H1 (cell line): ENCODE measurements at regions not wholly inside any gene's neighbourhood (a gene's known extent, or its start where the extent isn't known, plus 50 kb on each side); places are given as distances from the start of the nearest gene placed in this dataset.

Experiments used
- GABPA ChIP-seq: IDR thresholded peaks from 2 replicates; pipeline ENCODE4 v1.6.1; 2011; ENCODE audit warnings: mild to moderate bottlenecking, low read length, moderate library complexity, borderline replicate concordance; ENCODE audit not compliant: insufficient read depth
- KDM1A ChIP-seq: fragments of 200-600, 300-600 bp; sonication (generic); IDR thresholded peaks from 2 replicates; pipeline ENCODE4 v1.7.1; 2016; ENCODE audit warnings: mild to moderate bottlenecking, low read length, borderline replicate concordance
- KDM5A ChIP-seq: fragments of 200-600 bp; IDR thresholded peaks from 2 replicates; pipeline ENCODE4 v1.7.1; 2012; ENCODE audit warnings: mild to moderate bottlenecking, low read length, inconsistent platforms, mixed read lengths
- MAFK ChIP-seq: IDR thresholded peaks from 2 replicates; pipeline ENCODE4 v1.6.1; 2012; ENCODE audit warnings: low read depth, mild to moderate bottlenecking, improper control_type of control experiment, low read length
- NANOG ChIP-seq: IDR thresholded peaks from 2 replicates; pipeline ENCODE4 v1.6.1; 2011; ENCODE audit warnings: low read length, low read depth, mild to moderate bottlenecking, inconsistent platforms; ENCODE audit not compliant: insufficient read depth, poor library complexity, severe bottlenecking
- POLR2A ChIP-seq, 2 experiments: IDR thresholded peaks; 1 replicate in 1 of 2; 2 replicates in 1 of 2; pipeline ENCODE4 v1.6.1; 2011; ENCODE audit warnings: low read depth in 2 of 2, low read length in 2 of 2, mild to moderate bottlenecking in 2 of 2; ENCODE audit errors: control extremely low read depth in 1 of 2
- POLR2AphosphoS5 ChIP-seq: IDR thresholded peaks from 2 replicates; pipeline ENCODE4 v1.6.1; 2011; ENCODE audit warnings: low read depth, low read length
- RAD21 ChIP-seq, 2 experiments: IDR thresholded peaks in 1 of 2; conservative IDR thresholded peaks in 1 of 2; 2 replicates each; pipeline ENCODE4 v1.6.1; 2011; ENCODE audit warnings: low read depth in 2 of 2, low read length in 2 of 2, improper control_type of control experiment in 1 of 2, inconsistent platforms in 1 of 2, mild to moderate bottlenecking in 1 of 2, moderate library complexity in 1 of 2
- RXRA ChIP-seq: IDR thresholded peaks from 2 replicates; pipeline ENCODE4 v1.6.1; 2011; ENCODE audit warnings: low read depth, mild to moderate bottlenecking, low read length, moderate library complexity; ENCODE audit not compliant: insufficient read depth
- SAP30 ChIP-seq: fragments of 300-600 bp; sonication (generic); IDR thresholded peaks from 2 replicates; pipeline ENCODE4 v1.7.1; 2012; ENCODE audit warnings: low read length, moderate library complexity, mild to moderate bottlenecking, inconsistent platforms; ENCODE audit not compliant: insufficient read depth, insufficient replicate concordance
- TF ChIP-seq, protein P1 (sequence below): fragments of 300-600 bp; sonication (generic); IDR thresholded peaks from 2 replicates; pipeline ENCODE4 v1.7.1; 2012; ENCODE audit warnings: low read length, moderate library complexity, mild to moderate bottlenecking, inconsistent platforms; ENCODE audit not compliant: insufficient replicate concordance

- TF ChIP-seq, protein P1, sequence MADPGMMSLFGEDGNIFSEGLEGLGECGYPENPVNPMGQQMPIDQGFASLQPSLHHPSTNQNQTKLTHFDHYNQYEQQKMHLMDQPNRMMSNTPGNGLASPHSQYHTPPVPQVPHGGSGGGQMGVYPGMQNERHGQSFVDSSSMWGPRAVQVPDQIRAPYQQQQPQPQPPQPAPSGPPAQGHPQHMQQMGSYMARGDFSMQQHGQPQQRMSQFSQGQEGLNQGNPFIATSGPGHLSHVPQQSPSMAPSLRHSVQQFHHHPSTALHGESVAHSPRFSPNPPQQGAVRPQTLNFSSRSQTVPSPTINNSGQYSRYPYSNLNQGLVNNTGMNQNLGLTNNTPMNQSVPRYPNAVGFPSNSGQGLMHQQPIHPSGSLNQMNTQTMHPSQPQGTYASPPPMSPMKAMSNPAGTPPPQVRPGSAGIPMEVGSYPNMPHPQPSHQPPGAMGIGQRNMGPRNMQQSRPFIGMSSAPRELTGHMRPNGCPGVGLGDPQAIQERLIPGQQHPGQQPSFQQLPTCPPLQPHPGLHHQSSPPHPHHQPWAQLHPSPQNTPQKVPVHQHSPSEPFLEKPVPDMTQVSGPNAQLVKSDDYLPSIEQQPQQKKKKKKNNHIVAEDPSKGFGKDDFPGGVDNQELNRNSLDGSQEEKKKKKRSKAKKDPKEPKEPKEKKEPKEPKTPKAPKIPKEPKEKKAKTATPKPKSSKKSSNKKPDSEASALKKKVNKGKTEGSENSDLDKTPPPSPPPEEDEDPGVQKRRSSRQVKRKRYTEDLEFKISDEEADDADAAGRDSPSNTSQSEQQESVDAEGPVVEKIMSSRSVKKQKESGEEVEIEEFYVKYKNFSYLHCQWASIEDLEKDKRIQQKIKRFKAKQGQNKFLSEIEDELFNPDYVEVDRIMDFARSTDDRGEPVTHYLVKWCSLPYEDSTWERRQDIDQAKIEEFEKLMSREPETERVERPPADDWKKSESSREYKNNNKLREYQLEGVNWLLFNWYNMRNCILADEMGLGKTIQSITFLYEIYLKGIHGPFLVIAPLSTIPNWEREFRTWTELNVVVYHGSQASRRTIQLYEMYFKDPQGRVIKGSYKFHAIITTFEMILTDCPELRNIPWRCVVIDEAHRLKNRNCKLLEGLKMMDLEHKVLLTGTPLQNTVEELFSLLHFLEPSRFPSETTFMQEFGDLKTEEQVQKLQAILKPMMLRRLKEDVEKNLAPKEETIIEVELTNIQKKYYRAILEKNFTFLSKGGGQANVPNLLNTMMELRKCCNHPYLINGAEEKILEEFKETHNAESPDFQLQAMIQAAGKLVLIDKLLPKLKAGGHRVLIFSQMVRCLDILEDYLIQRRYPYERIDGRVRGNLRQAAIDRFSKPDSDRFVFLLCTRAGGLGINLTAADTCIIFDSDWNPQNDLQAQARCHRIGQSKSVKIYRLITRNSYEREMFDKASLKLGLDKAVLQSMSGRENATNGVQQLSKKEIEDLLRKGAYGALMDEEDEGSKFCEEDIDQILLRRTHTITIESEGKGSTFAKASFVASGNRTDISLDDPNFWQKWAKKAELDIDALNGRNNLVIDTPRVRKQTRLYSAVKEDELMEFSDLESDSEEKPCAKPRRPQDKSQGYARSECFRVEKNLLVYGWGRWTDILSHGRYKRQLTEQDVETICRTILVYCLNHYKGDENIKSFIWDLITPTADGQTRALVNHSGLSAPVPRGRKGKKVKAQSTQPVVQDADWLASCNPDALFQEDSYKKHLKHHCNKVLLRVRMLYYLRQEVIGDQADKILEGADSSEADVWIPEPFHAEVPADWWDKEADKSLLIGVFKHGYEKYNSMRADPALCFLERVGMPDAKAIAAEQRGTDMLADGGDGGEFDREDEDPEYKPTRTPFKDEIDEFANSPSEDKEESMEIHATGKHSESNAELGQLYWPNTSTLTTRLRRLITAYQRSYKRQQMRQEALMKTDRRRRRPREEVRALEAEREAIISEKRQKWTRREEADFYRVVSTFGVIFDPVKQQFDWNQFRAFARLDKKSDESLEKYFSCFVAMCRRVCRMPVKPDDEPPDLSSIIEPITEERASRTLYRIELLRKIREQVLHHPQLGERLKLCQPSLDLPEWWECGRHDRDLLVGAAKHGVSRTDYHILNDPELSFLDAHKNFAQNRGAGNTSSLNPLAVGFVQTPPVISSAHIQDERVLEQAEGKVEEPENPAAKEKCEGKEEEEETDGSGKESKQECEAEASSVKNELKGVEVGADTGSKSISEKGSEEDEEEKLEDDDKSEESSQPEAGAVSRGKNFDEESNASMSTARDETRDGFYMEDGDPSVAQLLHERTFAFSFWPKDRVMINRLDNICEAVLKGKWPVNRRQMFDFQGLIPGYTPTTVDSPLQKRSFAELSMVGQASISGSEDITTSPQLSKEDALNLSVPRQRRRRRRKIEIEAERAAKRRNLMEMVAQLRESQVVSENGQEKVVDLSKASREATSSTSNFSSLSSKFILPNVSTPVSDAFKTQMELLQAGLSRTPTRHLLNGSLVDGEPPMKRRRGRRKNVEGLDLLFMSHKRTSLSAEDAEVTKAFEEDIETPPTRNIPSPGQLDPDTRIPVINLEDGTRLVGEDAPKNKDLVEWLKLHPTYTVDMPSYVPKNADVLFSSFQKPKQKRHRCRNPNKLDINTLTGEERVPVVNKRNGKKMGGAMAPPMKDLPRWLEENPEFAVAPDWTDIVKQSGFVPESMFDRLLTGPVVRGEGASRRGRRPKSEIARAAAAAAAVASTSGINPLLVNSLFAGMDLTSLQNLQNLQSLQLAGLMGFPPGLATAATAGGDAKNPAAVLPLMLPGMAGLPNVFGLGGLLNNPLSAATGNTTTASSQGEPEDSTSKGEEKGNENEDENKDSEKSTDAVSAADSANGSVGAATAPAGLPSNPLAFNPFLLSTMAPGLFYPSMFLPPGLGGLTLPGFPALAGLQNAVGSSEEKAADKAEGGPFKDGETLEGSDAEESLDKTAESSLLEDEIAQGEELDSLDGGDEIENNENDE, result no peak
- TF ChIP-seq KDM5A (no peak), RAD21 (IDR thresholded peaks at IDR 0.05 in 1 of 2, conservative IDR thresholded peaks at IDR 0.05 in 1 of 2; ENCODE audit: low read depth in 2 of 2, low read length in 2 of 2) (peak; percentile 35 to 45), KDM1A (no peak), POLR2AphosphoS5 (no peak), RXRA (no peak), GABPA (no peak), MAFK (no peak), POLR2A (IDR thresholded peaks at IDR 0.05; ENCODE audit: control extremely low read depth in 1 of 2, low read depth in 2 of 2, low read length in 2 of 2) (no peak), SAP30 (no peak), NANOG (no peak)
These were observed 188.3 kb downstream of the ZNF516 start (continued) for GRCh38 chr18:76306685-76307292.
